ENCODE measurements at regions not wholly inside any gene's neighbourhood (a gene's known extent, or its start where the extent isn't known, plus 50 kb on each side); places are given as distances from the start of the nearest gene placed in this dataset.

GRCh38 chr12:118521036-118521370 lies 144.6 kb downstream of the SUDS3 start:
- no peak for DNase-seq
- Histone ChIP-seq H3K4me3 (replicated peaks in 1 of 3) (no peak overlapping the region), H3K4me1 (no peaks in the 10 kb centered on the region), H3K9me3 (no peaks in the 10 kb centered on the region), H3K36me3 (no peaks in the 10 kb centered on the region), H3K27ac (no peak overlapping the region), H3K27me3 (no peaks in the 10 kb centered on the region)
- WGBS, 2 donors, result 49 to 61% methylated on average over 2 of the region's 2 CpGs
- no peak for TF ChIP-seq CTCF (IDR thresholded peaks at IDR 0.05)
- no peak for TF ChIP-seq POLR2A (IDR thresholded peaks at IDR 0.05)
- intact Hi-C loops (cut with DNase I), result no loop called here

- 91 to 94% methylated on average over 4 of the region's 4 CpGs for WGBS, 2 donors
- no peak for TF ChIP-seq CTCF (IDR thresholded peaks at IDR 0.05)
- TF ChIP-seq POLR2A (IDR thresholded peaks at IDR 0.05), result no peak
- no peaks in the 10 kb centered on the region for H3K9me3 ChIP-seq
- H3K4me1 ChIP-seq, result peaks cover 0 to 10% of the 10 kb centered on the region in 2 donors
- no peaks in the 10 kb centered on the region for H3K27me3 ChIP-seq
- H3K27ac ChIP-seq, result no peak overlapping the region
- H3K4me3 ChIP-seq (replicated peaks in 1 of 3), result no peak overlapping the region
- intact Hi-C loops (cut with DNase I), result no loop called here
- no peaks in the 10 kb centered on the region for H3K36me3 ChIP-seq
- no peak for DNase-seq
These were observed 148.1 kb downstream of the SUDS3 start for GRCh38 chr12:118524446-118524845.

GRCh38 chr12:118525216-118525615 lies 148.9 kb downstream of the SUDS3 start:
- intact Hi-C loops (cut with DNase I), result no loop called here
- 19 to 70% methylated on average over 1 to 2 of the region's 2 CpGs for WGBS, 2 donors
- Histone ChIP-seq H3K9me3 (no peaks in the 10 kb centered on the region), H3K36me3 (no peaks in the 10 kb centered on the region), H3K27ac (no peak overlapping the region), H3K4me1 (peaks cover 0 to 10% of the 10 kb centered on the region in 2 donors), H3K27me3 (no peaks in the 10 kb centered on the region), H3K4me3 (replicated peaks in 1 of 3) (no peak overlapping the region)
- TF ChIP-seq POLR2A (IDR thresholded peaks at IDR 0.05) (no peak), CTCF (IDR thresholded peaks at IDR 0.05) (no peak)
- DNase-seq, result no peak

GRCh38 chr12:118526255-118527095 lies 150.1 kb downstream of the SUDS3 start:
- DNase-seq, result peak; percentile 40 to 47
- peaks cover 0 to 10% of the 10 kb centered on the region in 2 donors for H3K4me1 ChIP-seq
- WGBS, 2 donors, result 51% methylated on average over 6 of the region's 6 CpGs
- no peak overlapping the region for H3K27ac ChIP-seq
- H3K4me3 ChIP-seq (replicated peaks in 1 of 3), result no peak overlapping the region
- H3K36me3 ChIP-seq, result no peaks in the 10 kb centered on the region
- H3K9me3 ChIP-seq, result no peaks in the 10 kb centered on the region
- no peaks in the 10 kb centered on the region for H3K27me3 ChIP-seq
- intact Hi-C loops (cut with DNase I), result no loop called here
- TF ChIP-seq CTCF (IDR thresholded peaks at IDR 0.05), result no peak

- H3K27ac ChIP-seq, result no peak overlapping the region
- 92 to 97% methylated on average over 4 of the region's 4 CpGs for WGBS, 2 donors
- H3K4me3 ChIP-seq (replicated peaks in 1 of 3), result no peak overlapping the region
- H3K36me3 ChIP-seq, result no peaks in the 10 kb centered on the region
- peaks cover 0 to 10% of the 10 kb centered on the region in 2 donors for H3K4me1 ChIP-seq
- H3K27me3 ChIP-seq, result no peaks in the 10 kb centered on the region
- no peaks in the 10 kb centered on the region for H3K9me3 ChIP-seq
- TF ChIP-seq CTCF (IDR thresholded peaks at IDR 0.05), result no peak
- no peak for TF ChIP-seq POLR2A (IDR thresholded peaks at IDR 0.05)
- no peak for DNase-seq
- intact Hi-C loops (cut with DNase I), result no loop called here
These were observed 151.0 kb downstream of the SUDS3 start for GRCh38 chr12:118527310-118527709.

Measured in thyroid gland (tissue), 4 donors.